GM23338 (cell line): ENCODE measurements at regions not wholly inside any gene's neighbourhood (a gene's known extent, or its start where the extent isn't known, plus 50 kb on each side); places are given as distances from the start of the nearest gene placed in this dataset.

Source experiments
- ATAC-seq: fragments of 200-7000 bp; cut with Tn5 transposase; 3 replicates; pipeline ENCODE4 v1.9.1; 2020
- DNase-seq: peaks from one replicate; pipeline ENCODE4 v3.0.0-alpha.2; 2015; ENCODE audit warnings: low spot score
- H2AFZ ChIP-seq: fragments of 200-600 bp; sonication (generic); 2 replicates; pipeline ENCODE4 v1.8.0; 2016; ENCODE audit warnings: antibody characterized with exemption, mild to moderate bottlenecking, moderate library complexity
- H3F3A ChIP-seq: fragments of 200-600 bp; sonication (generic); replicated peaks from 2 replicates; pipeline ENCODE4 v1.8.0; 2017; ENCODE audit warnings: antibody characterized with exemption, mixed run types, low read depth
- H3K27ac ChIP-seq: fragments of 200-600 bp; sonication (generic); 2 replicates; pipeline ENCODE4 v1.6.1; 2016; ENCODE audit warnings: low read depth
- H3K27me3 ChIP-seq: fragments of 200-600 bp; sonication (generic); 2 replicates; pipeline ENCODE4 v1.8.0; 2016; ENCODE audit warnings: mild to moderate bottlenecking, mixed run types, moderate library complexity; ENCODE audit not compliant: insufficient read depth
- H3K36me3 ChIP-seq: fragments of 200-600 bp; sonication (generic); 2 replicates; pipeline ENCODE4 v1.8.0; 2016; ENCODE audit warnings: mild to moderate bottlenecking; ENCODE audit not compliant: insufficient read depth
- H3K4me1 ChIP-seq: fragments of 200-600 bp; sonication (generic); 2 replicates; pipeline ENCODE4 v1.8.0; 2016; ENCODE audit warnings: mild to moderate bottlenecking, moderate library complexity; ENCODE audit not compliant: insufficient read depth
- H3K4me2 ChIP-seq: fragments of 200-600 bp; sonication (generic); 2 replicates; pipeline ENCODE4 v1.7.1; 2017; ENCODE audit warnings: mixed run types
- H3K4me3 ChIP-seq: fragments of 200-600 bp; sonication (generic); 2 replicates; pipeline ENCODE4 v1.6.1; 2016; ENCODE audit warnings: mixed run types
- H3K79me2 ChIP-seq: fragments of 200-600 bp; sonication (generic); replicated peaks from 2 replicates; pipeline ENCODE4 v1.8.0; 2017; ENCODE audit warnings: mild to moderate bottlenecking; ENCODE audit not compliant: insufficient read depth
- H3K9me2 ChIP-seq: fragments of 200-600 bp; sonication (generic); 2 replicates; pipeline ENCODE4 v1.8.0; 2017; ENCODE audit not compliant: insufficient read depth
- H4K20me1 ChIP-seq: fragments of 200-600 bp; sonication (generic); replicated peaks from 2 replicates; pipeline ENCODE4 v1.8.0; 2017; ENCODE audit warnings: mild to moderate bottlenecking; ENCODE audit not compliant: insufficient read depth
- H3K27ac Mint-ChIP-seq: 2 replicates; pipeline ENCODE4 v1.8.0; 2020; ENCODE audit warnings: inconsistent platforms, mild to moderate bottlenecking, moderate library complexity, mixed read lengths
- H3K27me3 Mint-ChIP-seq: 3 replicates; pipeline ENCODE4 v1.8.0; 2022; ENCODE audit warnings: low read depth, mild to moderate bottlenecking, moderate library complexity, mixed read lengths, inconsistent platforms; ENCODE audit not compliant: insufficient read depth, poor library complexity
- H3K36me3 Mint-ChIP-seq: 3 replicates; pipeline ENCODE4 v1.8.0; 2021; ENCODE audit warnings: low read depth, mild to moderate bottlenecking, inconsistent platforms, moderate library complexity, mixed read lengths
- H3K4me1 Mint-ChIP-seq: 3 replicates; pipeline ENCODE4 v1.8.0; 2020; ENCODE audit warnings: mild to moderate bottlenecking, inconsistent platforms, mixed read lengths
- H3K4me3 Mint-ChIP-seq: 3 replicates; pipeline ENCODE4 v1.8.0; 2021; ENCODE audit warnings: moderate library complexity, mild to moderate bottlenecking, inconsistent platforms, mixed read lengths
- H3K9me3 Mint-ChIP-seq: 3 replicates; pipeline ENCODE4 v1.8.0; 2020; ENCODE audit warnings: moderate library complexity, mild to moderate bottlenecking, inconsistent platforms, mixed read lengths
- CREB1 ChIP-seq: fragments of 250-450 bp; sonication (Bioruptor Pico); IDR thresholded peaks from 2 replicates; pipeline ENCODE4 v1.5.0; 2020; ENCODE audit warnings: low read depth, mild to moderate bottlenecking, moderate library complexity
- CTCF ChIP-seq, 2 experiments: fragments of 200-600 bp in 1 of 2; sonication (generic) in 1 of 2; conservative IDR thresholded peaks; 2 replicates each; pipeline versions ENCODE4 v1.5.1 to v1.6.1; 2016 to 2017; ENCODE audit warnings: antibody characterized with exemption in 2 of 2, low read depth in 2 of 2, mild to moderate bottlenecking in 2 of 2, moderate library complexity in 1 of 2
- EZH2 ChIP-seq: fragments of 200-600 bp; sonication (generic); IDR thresholded peaks from one replicate; pipeline ENCODE4 v1.8.0; 2017; ENCODE audit warnings: antibody characterized with exemption, mild to moderate bottlenecking, low read depth; ENCODE audit not compliant: unreplicated experiment
- EZH2phosphoT487 ChIP-seq: fragments of 200-600 bp; sonication (generic); IDR thresholded peaks from one replicate; pipeline ENCODE4 v1.8.1; 2018; ENCODE audit warnings: antibody characterized with exemption; ENCODE audit not compliant: unreplicated experiment
- JUNB ChIP-seq: IDR thresholded peaks from one replicate; pipeline ENCODE4 v1.6.1; 2016; ENCODE audit warnings: antibody characterized with exemption; ENCODE audit not compliant: unreplicated experiment
- NANOG ChIP-seq: IDR thresholded peaks from 2 replicates; pipeline ENCODE4 v1.6.1; 2016; ENCODE audit warnings: antibody characterized with exemption, borderline replicate concordance
- STAT1 ChIP-seq: IDR thresholded peaks from one replicate; pipeline ENCODE4 v1.6.1; 2016; ENCODE audit warnings: antibody characterized with exemption; ENCODE audit not compliant: unreplicated experiment
- ZNF462 ChIP-seq: fragments of 250-450 bp; sonication (Bioruptor Pico); IDR thresholded peaks from 2 replicates; pipeline ENCODE4 v1.5.0; 2020; ENCODE audit warnings: mild to moderate bottlenecking, moderate library complexity

- TF ChIP-seq ZNF462 (CRISPR knock-in tag) (no peak), JUNB (no peak), STAT1 (no peak), NANOG (no peak), EZH2phosphoT487 (no peak), CREB1 (CRISPR knock-in tag) (no peak)
These were observed 570.6 kb downstream of the BCL11B start (continued) for GRCh38 chr14:98701377-98701776.

GRCh38 chr14:98704441-98704840 is 567.6 kb downstream of the BCL11B start:
- Histone ChIP-seq H3K27me3 (no peaks in the 10 kb centered on the region), H3K27ac (no peak overlapping the region), H3K4me3 (no peak overlapping the region), H3K79me2 (no peaks in the 10 kb centered on the region), H3F3A (no peaks in the 10 kb centered on the region), H2AFZ (peak overlapping the region; percentile 28; the same call in 1 of the 2 replicates), H3K36me3 (no peaks in the 10 kb centered on the region), H3K9me2 (no peaks in the 10 kb centered on the region), H3K4me1 (no peaks in the 10 kb centered on the region), H3K4me2 (no peak overlapping the region), H4K20me1 (no peaks in the 10 kb centered on the region)
- DNase-seq (no peak), ATAC-seq (no peak)
- Mint-ChIP-seq H3K27ac (no peak overlapping the region), H3K9me3 (no peaks in the 10 kb centered on the region; the same call in 2 of the 3 replicates), H3K4me1 (peaks cover 22% of the 10 kb centered on the region), H3K4me3 (no peak overlapping the region), H3K36me3 (no peaks in the 10 kb centered on the region), H3K27me3 (peaks cover 3% of the 10 kb centered on the region)
- TF ChIP-seq NANOG (no peak), EZH2 (no peak), EZH2phosphoT487 (no peak), CTCF (conservative IDR thresholded peaks at IDR 0.05; ENCODE audit: low read depth in 2 of 2) (no peak), ZNF462 (CRISPR knock-in tag) (no peak)
